ENCODE measurements at regions not wholly inside any gene's neighbourhood (a gene's known extent, or its start where the extent isn't known, plus 50 kb on each side); places are given as distances from the start of the nearest gene placed in this dataset.

DNA sequence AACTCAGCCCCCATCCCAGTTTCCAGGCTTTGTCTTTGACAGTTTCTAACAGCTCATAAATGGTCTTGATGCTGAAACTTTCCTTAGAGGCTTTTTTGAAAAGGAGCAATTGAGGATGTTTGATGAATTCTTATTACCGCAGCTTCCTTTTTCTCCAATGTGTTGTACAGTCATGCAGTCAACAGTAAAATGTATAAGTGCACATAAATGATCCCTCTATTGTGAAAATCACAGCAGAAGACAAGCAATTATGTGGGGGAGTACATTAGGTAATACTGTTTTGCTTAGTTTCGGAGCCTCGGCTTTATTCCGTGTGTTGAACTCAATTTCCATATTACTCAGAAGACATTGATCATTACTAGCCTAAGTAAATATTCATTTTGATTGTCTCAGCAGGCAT, 673.7 kb downstream of the CDH8 start:
- H3K4me1 ChIP-seq (replicated peaks) = no peaks in the 10 kb centered on the region
- intact Hi-C loops (cut with DNase I) = no loop called here
- no peak overlapping the region for H3K27ac ChIP-seq
- no peak for TF ChIP-seq POLR2A (IDR thresholded peaks at IDR 0.05)
- TF ChIP-seq, protein P1, sequence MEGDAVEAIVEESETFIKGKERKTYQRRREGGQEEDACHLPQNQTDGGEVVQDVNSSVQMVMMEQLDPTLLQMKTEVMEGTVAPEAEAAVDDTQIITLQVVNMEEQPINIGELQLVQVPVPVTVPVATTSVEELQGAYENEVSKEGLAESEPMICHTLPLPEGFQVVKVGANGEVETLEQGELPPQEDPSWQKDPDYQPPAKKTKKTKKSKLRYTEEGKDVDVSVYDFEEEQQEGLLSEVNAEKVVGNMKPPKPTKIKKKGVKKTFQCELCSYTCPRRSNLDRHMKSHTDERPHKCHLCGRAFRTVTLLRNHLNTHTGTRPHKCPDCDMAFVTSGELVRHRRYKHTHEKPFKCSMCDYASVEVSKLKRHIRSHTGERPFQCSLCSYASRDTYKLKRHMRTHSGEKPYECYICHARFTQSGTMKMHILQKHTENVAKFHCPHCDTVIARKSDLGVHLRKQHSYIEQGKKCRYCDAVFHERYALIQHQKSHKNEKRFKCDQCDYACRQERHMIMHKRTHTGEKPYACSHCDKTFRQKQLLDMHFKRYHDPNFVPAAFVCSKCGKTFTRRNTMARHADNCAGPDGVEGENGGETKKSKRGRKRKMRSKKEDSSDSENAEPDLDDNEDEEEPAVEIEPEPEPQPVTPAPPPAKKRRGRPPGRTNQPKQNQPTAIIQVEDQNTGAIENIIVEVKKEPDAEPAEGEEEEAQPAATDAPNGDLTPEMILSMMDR (IDR thresholded peaks at IDR 0.05) = no peak
- TF ChIP-seq POLR2AphosphoS5 (IDR thresholded peaks at IDR 0.05) = no peak
- H3K27me3 ChIP-seq (replicated peaks; ENCODE audit: insufficient read depth) = no peaks in the 10 kb centered on the region
- no peaks in the 10 kb centered on the region for H3K9me3 ChIP-seq
- 98% methylated on average over 4 of the region's 4 CpGs for WGBS
- H3K36me3 ChIP-seq = no peaks in the 10 kb centered on the region
- DNase-seq (ENCODE audit: low spot score) = no peak
- no peak overlapping the region for H3K4me3 ChIP-seq

DNA sequence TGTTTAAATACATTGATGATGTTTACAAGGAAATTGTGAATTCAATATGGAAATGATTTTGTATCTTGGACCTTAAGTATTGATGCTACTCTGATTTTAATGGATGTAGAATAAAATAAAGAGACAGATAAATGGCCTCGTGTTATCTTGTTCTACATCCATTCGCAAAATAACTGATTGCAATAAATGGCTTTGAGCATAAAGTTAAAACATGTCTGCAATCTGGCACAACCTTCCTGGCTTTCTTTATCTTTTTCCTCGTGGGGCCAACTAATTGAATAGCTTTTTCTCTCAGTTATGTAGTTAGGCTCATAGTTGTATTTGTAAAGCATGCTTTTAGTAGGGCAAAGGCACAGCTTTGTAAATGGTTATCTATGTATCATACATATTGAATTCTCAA, 691.4 kb downstream of the CDH8 start:
- DNase-seq (ENCODE audit: low spot score) = no peak
- H3K27me3 ChIP-seq (replicated peaks; ENCODE audit: insufficient read depth) = no peaks in the 10 kb centered on the region
- no peaks in the 10 kb centered on the region for H3K4me1 ChIP-seq (replicated peaks)
- 47% methylated on average over 3 of the region's 3 CpGs for WGBS
- H3K4me3 ChIP-seq = no peak overlapping the region
- no peaks in the 10 kb centered on the region for H3K36me3 ChIP-seq
- H3K9me3 ChIP-seq = no peaks in the 10 kb centered on the region
- no peak overlapping the region for H3K27ac ChIP-seq
- TF ChIP-seq POLR2A (IDR thresholded peaks at IDR 0.05) = no peak
- TF ChIP-seq, protein P1 (IDR thresholded peaks at IDR 0.05) = no peak
- TF ChIP-seq POLR2AphosphoS5 (IDR thresholded peaks at IDR 0.05) = no peak
- intact Hi-C loops (cut with DNase I) = no loop called here

DNA sequence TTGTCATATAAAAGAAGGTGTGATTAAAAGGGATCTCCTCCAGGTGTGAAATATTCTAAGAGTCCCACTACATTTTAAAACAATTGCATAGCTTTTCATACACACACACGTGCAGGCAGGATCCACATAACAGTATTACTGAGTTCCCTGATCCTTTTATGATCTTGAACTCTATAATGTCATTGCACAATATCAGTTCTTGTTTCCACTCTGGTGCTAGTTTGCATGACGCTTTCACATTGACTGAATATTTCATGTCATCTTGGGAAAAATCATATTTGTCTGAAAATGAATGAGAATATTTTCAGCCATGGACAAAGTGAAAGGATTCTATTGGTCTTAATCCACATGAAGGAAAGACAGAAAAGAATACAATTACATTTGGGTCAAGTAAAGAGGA, 703.8 kb downstream of the CDH8 start:
- Histone ChIP-seq H3K9me3 (no peaks in the 10 kb centered on the region), H3K4me1 (replicated peaks) (no peaks in the 10 kb centered on the region), H3K27ac (no peak overlapping the region), H3K27me3 (replicated peaks; ENCODE audit: insufficient read depth) (no peaks in the 10 kb centered on the region), H3K4me3 (no peak overlapping the region), H3K36me3 (no peaks in the 10 kb centered on the region)
- intact Hi-C loops (cut with DNase I) = no loop called here
- WGBS = 57% methylated on average over 2 of the region's 2 CpGs
- TF ChIP-seq, protein P1 (IDR thresholded peaks at IDR 0.05) = no peak
- no peak for DNase-seq (ENCODE audit: low spot score)

DNA sequence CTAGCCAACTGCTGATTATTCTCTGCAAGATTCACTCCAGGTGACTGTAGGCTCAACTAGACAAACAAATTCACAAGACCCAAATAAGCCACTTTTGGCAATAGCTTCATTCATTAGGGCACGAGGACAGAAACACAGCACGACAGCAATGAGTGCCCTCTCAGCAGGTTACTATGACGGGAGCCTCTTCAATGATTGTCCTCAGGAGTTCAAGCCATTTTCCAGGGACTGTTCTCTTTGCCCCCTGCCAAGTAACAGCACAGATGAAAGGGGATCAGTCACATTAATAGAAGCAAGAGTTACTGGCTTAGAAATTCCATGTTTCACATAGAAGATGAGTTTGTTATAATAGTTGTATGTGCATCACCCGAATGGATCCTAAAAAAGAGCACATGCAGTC, 712.2 kb downstream of the CDH8 start:
- no peaks in the 10 kb centered on the region for H3K9me3 ChIP-seq
- no peak for TF ChIP-seq POLR2A (IDR thresholded peaks at IDR 0.05)
- no peak for TF ChIP-seq POLR2AphosphoS5 (IDR thresholded peaks at IDR 0.05)
- TF ChIP-seq, protein P1 (IDR thresholded peaks at IDR 0.05) = no peak
- no peak overlapping the region for H3K4me3 ChIP-seq
- DNase-seq (ENCODE audit: low spot score) = no peak
- 81% methylated on average over 4 of the region's 4 CpGs for WGBS
- intact Hi-C loops (cut with DNase I) = no loop called here
- no peaks in the 10 kb centered on the region for H3K27me3 ChIP-seq (replicated peaks; ENCODE audit: insufficient read depth)
- H3K36me3 ChIP-seq = no peaks in the 10 kb centered on the region
- H3K27ac ChIP-seq = no peak overlapping the region
- no peaks in the 10 kb centered on the region for H3K4me1 ChIP-seq (replicated peaks)

DNA sequence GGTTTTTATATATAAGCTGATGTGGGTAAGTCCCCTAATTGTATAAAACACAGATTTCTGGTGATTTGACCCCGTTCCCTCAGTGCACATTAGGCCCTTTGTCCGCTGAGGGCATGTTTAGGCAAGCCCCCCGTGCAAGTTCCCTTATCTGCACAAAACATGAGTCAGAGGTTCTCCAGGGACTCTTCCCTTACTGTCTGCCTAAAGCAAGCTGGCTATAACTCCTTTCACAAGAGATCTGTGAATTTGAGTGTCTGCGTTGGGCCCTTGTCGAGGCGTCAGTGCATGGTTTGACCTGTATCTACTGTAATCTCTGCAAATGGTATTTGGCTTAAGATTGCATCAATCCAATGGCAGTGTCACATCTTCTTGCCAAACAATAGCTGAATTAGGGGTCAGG, 712.8 kb downstream of the CDH8 start:
- Histone ChIP-seq H3K27ac (no peak overlapping the region), H3K4me1 (replicated peaks) (no peaks in the 10 kb centered on the region), H3K9me3 (no peaks in the 10 kb centered on the region), H3K36me3 (no peaks in the 10 kb centered on the region), H3K27me3 (replicated peaks; ENCODE audit: insufficient read depth) (no peaks in the 10 kb centered on the region), H3K4me3 (no peak overlapping the region)
- TF ChIP-seq POLR2A (IDR thresholded peaks at IDR 0.05) (no peak), POLR2AphosphoS5 (IDR thresholded peaks at IDR 0.05) (no peak)
- TF ChIP-seq, protein P1 (IDR thresholded peaks at IDR 0.05) = no peak
- no peak for DNase-seq (ENCODE audit: low spot score)
- 40% methylated on average over 6 of the region's 6 CpGs for WGBS
- intact Hi-C loops (cut with DNase I) = no loop called here

All from prostate gland (tissue), 2 donors.